Motor neuron (in vitro differentiated cells): ENCODE measurements at regions not wholly inside any gene's neighbourhood (a gene's known extent, or its start where the extent isn't known, plus 50 kb on each side); places are given as distances from the start of the nearest gene placed in this dataset.
A peak's percentile ranks its signal among the peaks of the same experiment; 100 is the strongest.
"Not testable (repeated sequence)": the region's sequence is repeated elsewhere in the genome, so short reads cannot be mapped to it uniquely, and the experiment has no call there.

Experiments
- ATAC-seq, 8 experiments: fragments of 200-7000 bp; cut with Tn5 transposase; replicated peaks in 6 of 8; 2 replicates each; pipeline ENCODE4 v1.8.0; 2021; ENCODE audit warnings: mild to moderate bottlenecking in 8 of 8, moderate library complexity in 8 of 8
- H3K27ac ChIP-seq, 2 donors: fragments of 250-450 bp; sonication (Bioruptor Pico); 2 replicates each; pipeline ENCODE4 v1.9.0; 2021; ENCODE audit warnings: antibody characterized with exemption in 2 of 2, mild to moderate bottlenecking in 2 of 2, moderate library complexity in 1 of 2
- H3K4me1 ChIP-seq, 2 donors: fragments of 250-450 bp; sonication (Bioruptor Pico); replicated peaks in 1 of 2; 2 replicates each; pipeline ENCODE4 v1.6.1; 2021; ENCODE audit warnings: antibody characterized with exemption in 2 of 2, mild to moderate bottlenecking in 2 of 2, moderate library complexity in 1 of 2
- H3K4me3 ChIP-seq, 5 donors: fragments of 250-450 bp; sonication (Bioruptor Pico); 2 replicates each; pipeline ENCODE4 v1.9.0; 2021; ENCODE audit warnings: antibody characterized with exemption in 5 of 5, mild to moderate bottlenecking in 5 of 5, moderate library complexity in 4 of 5
- WGBS, 10 experiments: fragments of 450-650 bp; shearing (Covaris generic); methylation state at CpG; one replicate each; pipeline ENCODE4 v1.0.0; 2022; 5-methylcytosine and 5-hydroxymethylcytosine counted together
- in situ Hi-C, 9 experiments: fragments of 400-800 bp; cut with MboI; loops; one replicate each; pipeline ENCODE4 v1.15.0; 2021; ENCODE audit warnings: low sequenced_read_pairs in 9 of 9, low pct_unique_long_range_greater_than_20kb in 2 of 9; ENCODE audit not compliant: unreplicated experiment in 9 of 9

GRCh38 chr18:2247101-2247500 is 324.2 kb downstream of the METTL4 start:
- H3K4me3 ChIP-seq, H3K4me1 ChIP-seq, H3K27ac ChIP-seq, ATAC-seq: not testable (repeated sequence)
- in situ Hi-C loops, result loop anchor here in 2 of 9 experiments (25.0 kb wide), 2 partner anchors 90 to 1385 kb away; no protein-coding TSS in a partner anchor
- WGBS, 10 experiments, result 40 to 100% (median 74%) methylated on average over 1 to 5 of the region's 19 CpGs; no CpG with 5 or more reads in 4 of the 10 experiments

DNA sequence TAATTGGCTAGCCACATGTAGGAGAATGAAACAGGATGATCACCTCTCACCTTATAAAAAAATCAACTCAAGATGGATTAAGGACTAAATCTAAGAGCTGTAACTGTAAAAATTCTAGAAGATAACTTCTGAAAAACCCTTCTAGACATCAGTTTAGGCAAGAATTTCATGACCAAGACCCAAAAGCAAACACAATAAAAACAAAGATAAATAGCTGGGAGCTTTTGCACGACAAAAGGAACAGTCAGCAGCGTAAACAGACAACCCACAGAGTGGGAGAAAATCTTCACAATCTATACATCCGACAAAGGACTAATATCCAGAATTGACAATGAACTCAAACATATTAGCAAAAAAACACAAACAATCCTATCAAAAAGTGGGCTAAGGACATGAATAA is 316.3 kb downstream of the METTL4 start:
- no peak for ATAC-seq
- Histone ChIP-seq H3K4me3 (no peak overlapping the region), H3K27ac (no peak overlapping the region), H3K4me1 (no peaks in the 10 kb centered on the region)
- in situ Hi-C loops, result no loop called here
- 20 to 100% (median 81%) methylated on average over 1 to 3 of the region's 3 CpGs for WGBS, 10 experiments

DNA sequence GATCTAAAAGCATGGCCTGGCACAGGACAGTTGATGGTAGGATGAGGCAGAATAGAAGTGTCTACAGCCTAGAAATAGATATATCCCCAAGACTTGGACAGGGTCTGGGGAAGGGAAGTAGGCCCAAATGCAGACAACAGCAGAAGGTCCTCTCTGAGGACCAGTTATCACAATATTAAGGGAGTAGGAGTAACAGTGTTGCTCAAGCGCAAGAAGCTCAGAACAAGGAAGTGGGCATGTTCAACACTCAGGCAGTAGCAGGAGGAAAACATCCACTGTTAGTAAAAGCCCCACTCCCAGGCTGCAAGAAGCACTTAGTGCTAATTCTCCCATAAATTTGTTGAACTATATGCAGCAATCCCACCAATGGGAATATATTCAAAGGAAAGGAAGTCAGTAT is 314.7 kb downstream of the METTL4 start:
- Histone ChIP-seq H3K27ac (no peak overlapping the region), H3K4me1 (no peaks in the 10 kb centered on the region), H3K4me3 (no peak overlapping the region)
- ATAC-seq, result no peak
- in situ Hi-C loops, result no loop called here
- 14 to 100% (median 83%) methylated on average over 1 of the region's 1 CpG; no CpG with 5 or more reads in 3 of the 10 experiments for WGBS, 10 experiments

DNA sequence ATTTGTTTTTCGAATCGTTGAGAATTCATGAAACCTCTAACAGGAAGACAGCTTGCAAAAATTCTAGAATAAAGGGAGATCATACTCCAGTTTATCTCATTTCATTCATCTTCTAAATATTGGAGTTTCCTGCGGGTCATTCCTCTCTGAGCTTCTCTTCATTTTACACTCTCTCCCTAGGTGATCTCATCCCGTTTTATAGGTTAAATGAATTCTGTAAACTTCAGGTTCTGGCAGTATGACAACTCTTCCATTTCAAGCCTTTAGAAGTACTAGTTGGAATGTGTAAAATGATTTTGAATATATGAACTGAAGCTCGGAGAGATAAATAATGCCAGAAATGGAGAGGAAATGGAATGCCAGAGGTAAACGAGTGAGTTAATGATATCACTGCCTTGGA is 312.4 kb downstream of the METTL4 start:
- Histone ChIP-seq H3K4me1 (no peaks in the 10 kb centered on the region), H3K27ac (no peak overlapping the region), H3K4me3 (no peak overlapping the region)
- in situ Hi-C loops, result no loop called here
- 28 to 100% (median 88%) methylated on average over 2 to 6 of the region's 6 CpGs for WGBS, 10 experiments
- no peak for ATAC-seq

- 23 to 95% (median 57%) methylated on average over 2 to 7 of the region's 8 CpGs; no CpG with 5 or more reads in 2 of the 10 experiments for WGBS, 10 experiments
- Histone ChIP-seq H3K4me1 (no peaks in the 10 kb centered on the region), H3K4me3 (no peak overlapping the region), H3K27ac (no peak overlapping the region)
- in situ Hi-C loops, result no loop called here
- ATAC-seq, result no peak
Observed at GRCh38 chr18:2263303-2263890, 307.9 kb downstream of the METTL4 start.

- Histone ChIP-seq H3K4me3 (no peak overlapping the region), H3K27ac (no peak overlapping the region), H3K4me1 (no peaks in the 10 kb centered on the region)
- in situ Hi-C loops, result no loop called here
- 0 to 95% (median 81%) methylated on average over 2 of the region's 2 CpGs; no CpG with 5 or more reads in 4 of the 10 experiments for WGBS, 10 experiments
- ATAC-seq, result peak in 1 of 8 experiments; percentile 49
Observed at GRCh38 chr18:2274613-2275012, 296.7 kb downstream of the METTL4 start.

GRCh38 chr18:2281086-2281485 is 290.2 kb downstream of the METTL4 start:
- ATAC-seq, result no peak
- H3K27ac ChIP-seq, result no peak overlapping the region
- 60 to 100% (median 70%) methylated on average over 1 of the region's 1 CpG; no CpG with 5 or more reads in 3 of the 10 experiments for WGBS, 10 experiments
- no peaks in the 10 kb centered on the region for H3K4me1 ChIP-seq
- in situ Hi-C loops, result no loop called here
- H3K4me3 ChIP-seq, result no peak overlapping the region

GRCh38 chr18:2281523-2282199 is 289.6 kb downstream of the METTL4 start:
- ATAC-seq, result no peak
- H3K27ac ChIP-seq, result no peak overlapping the region
- in situ Hi-C loops, result no loop called here

DNA sequence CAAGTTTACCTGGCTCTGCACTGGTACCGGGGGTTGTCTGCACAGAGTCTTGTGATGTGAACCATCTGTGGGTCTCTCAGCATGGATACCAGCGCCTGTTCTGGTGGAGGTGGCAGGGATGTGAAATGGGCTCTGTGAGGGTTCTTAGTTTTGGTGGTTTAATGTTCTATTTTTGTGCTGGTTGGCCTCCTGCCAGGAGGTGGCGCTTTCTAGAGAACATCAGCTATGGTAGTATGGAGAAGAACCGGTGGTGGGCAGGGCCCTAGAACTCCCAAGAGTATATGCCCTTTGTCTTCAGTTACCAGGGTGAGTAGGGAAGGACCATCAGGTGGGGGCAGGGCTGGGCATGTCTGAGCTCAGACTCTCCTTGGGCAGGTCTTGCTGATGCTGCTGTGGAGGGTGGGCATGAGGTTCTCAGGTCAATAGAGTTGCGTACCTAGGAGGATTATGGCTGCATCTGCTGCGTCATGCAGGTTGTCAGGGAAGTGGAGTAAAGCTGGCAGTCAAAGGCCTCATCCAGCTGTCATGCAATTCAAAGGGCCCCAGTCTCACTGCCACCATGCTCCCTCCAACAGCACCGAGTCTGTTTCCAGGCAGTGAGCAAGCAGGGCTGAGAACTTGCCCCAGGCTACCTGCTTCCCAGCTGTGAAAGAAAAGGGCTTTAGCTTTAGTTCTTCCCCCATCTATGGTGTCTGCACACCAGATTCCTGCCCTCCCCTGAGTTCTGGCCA is 278.0 kb downstream of the METTL4 start:
- in situ Hi-C loops, result no loop called here
- ATAC-seq, result no peak
- WGBS, 10 experiments, result 67 to 100% (median 94%) methylated on average over 1 to 5 of the region's 7 CpGs; no CpG with 5 or more reads in 4 of the 10 experiments
- Histone ChIP-seq H3K4me1 (no peaks in the 10 kb centered on the region), H3K27ac (no peak overlapping the region), H3K4me3 (no peak overlapping the region)

More at GRCh38 chr18:2281523-2282199, 289.6 kb downstream of the METTL4 start:
- 27 to 100% (median 73%) methylated on average over 3 to 7 of the region's 11 CpGs for WGBS, 10 experiments
- no peaks in the 10 kb centered on the region for H3K4me1 ChIP-seq
- no peak overlapping the region for H3K4me3 ChIP-seq

GRCh38 chr18:2301316-2301715 is 270.0 kb downstream of the METTL4 start:
- Histone ChIP-seq H3K4me3 (no peak overlapping the region), H3K27ac (no peak overlapping the region), H3K4me1 (peaks cover 0 to 3% of the 10 kb centered on the region in 2 donors)
- WGBS, 10 experiments, result 40 to 100% (median 100%) methylated on average over 1 to 2 of the region's 2 CpGs; no CpG with 5 or more reads in 2 of the 10 experiments
- in situ Hi-C loops, result no loop called here
- no peak for ATAC-seq

DNA sequence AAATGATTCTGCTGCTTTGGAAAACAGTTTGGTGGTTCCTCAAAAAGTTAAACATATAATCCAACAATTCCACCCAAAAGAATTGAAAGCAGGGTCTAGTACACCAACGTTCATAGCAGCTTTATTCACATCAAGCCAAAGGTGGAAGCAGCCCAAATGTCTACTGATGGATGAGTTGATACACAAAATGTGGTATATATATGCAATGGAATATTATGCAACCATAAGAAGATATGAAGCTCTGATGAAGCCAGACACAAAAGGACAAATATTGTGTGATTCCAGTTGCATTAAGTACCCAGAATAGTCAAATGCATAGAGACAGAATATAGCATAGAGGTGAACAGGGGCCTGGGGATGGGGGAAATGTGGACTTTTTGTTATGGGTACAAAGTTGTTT is 269.3 kb downstream of the METTL4 start:
- WGBS, 10 experiments, result 0 to 27% (median 10%) methylated on average over 1 of the region's 1 CpG; no CpG with 5 or more reads in 4 of the 10 experiments
- Histone ChIP-seq H3K4me3 (no peak overlapping the region), H3K27ac (no peak overlapping the region), H3K4me1 (peaks cover 0 to 3% of the 10 kb centered on the region in 2 donors)
- in situ Hi-C loops, result no loop called here
- no peak for ATAC-seq

GRCh38 chr18:2302628-2303516 is 268.4 kb downstream of the METTL4 start:
- Histone ChIP-seq H3K27ac (no peak overlapping the region), H3K4me1 (peaks cover 0 to 3% of the 10 kb centered on the region in 2 donors), H3K4me3 (no peak overlapping the region)
- 0 to 83% (median 63%) methylated on average over 1 to 10 of the region's 10 CpGs for WGBS, 10 experiments
- peak in 3 of 8 experiments; percentile 62 to 93 (median 91) for ATAC-seq
- in situ Hi-C loops, result no loop called here
